ENCODE measurements at regions not wholly inside any gene's neighbourhood (a gene's known extent, or its start where the extent isn't known, plus 50 kb on each side); places are given as distances from the start of the nearest gene placed in this dataset.

DNA sequence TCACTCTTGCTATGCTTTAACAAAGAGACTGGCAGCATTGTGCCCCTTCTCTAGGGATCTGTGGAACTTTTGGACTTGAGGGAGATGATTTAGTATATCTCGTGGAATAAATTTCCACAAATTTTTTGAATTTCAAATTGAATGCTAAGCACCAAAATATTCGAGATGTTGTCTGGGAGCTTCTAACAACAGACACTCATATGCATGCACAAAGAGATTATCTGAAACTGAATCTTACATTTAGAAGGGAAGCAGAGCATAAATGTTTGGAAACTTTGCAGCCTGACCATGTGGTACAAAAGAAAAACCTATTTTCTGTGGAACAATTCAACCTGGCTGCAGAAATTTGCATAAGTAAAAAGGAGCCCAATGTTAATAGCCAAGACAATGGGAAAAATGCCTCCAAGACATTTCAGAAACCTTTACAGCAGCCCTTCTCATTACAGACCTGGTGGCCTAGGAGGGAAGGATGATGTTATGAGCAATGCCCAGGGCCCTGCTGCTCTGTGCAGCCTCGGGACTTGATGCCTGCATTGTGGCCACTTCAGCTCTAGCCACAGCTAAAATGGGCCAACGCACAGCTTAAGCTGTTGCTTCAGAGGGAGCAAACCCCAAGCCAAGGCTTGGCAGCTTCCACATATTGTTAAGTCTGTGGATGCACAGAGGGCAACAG is 285.8 kb upstream of the FAM174A start:
- TF ChIP-seq JUN (CRISPR knock-in tag; IDR thresholded peaks at IDR 0.05) (no peak), NFE2L1 (CRISPR knock-in tag; IDR thresholded peaks at IDR 0.05) (no peak), FOXJ3 (CRISPR knock-in tag; IDR thresholded peaks at IDR 0.05; ENCODE audit: borderline replicate concordance) (no peak), CBFB (CRISPR knock-in tag; IDR thresholded peaks at IDR 0.05; ENCODE audit: low read depth) (no peak), ZBTB21 (CRISPR knock-in tag; IDR thresholded peaks at IDR 0.05; ENCODE audit: borderline replicate concordance) (no peak), ZNF396 (CRISPR knock-in tag; IDR thresholded peaks at IDR 0.05; ENCODE audit: borderline replicate concordance) (no peak), NR3C1 (CRISPR knock-in tag; conservative IDR thresholded peaks at IDR 0.05; ENCODE audit: low read depth) (no peak), ZNF121 (CRISPR knock-in tag; IDR thresholded peaks at IDR 0.05) (no peak)
- TF ChIP-seq, protein P1, sequence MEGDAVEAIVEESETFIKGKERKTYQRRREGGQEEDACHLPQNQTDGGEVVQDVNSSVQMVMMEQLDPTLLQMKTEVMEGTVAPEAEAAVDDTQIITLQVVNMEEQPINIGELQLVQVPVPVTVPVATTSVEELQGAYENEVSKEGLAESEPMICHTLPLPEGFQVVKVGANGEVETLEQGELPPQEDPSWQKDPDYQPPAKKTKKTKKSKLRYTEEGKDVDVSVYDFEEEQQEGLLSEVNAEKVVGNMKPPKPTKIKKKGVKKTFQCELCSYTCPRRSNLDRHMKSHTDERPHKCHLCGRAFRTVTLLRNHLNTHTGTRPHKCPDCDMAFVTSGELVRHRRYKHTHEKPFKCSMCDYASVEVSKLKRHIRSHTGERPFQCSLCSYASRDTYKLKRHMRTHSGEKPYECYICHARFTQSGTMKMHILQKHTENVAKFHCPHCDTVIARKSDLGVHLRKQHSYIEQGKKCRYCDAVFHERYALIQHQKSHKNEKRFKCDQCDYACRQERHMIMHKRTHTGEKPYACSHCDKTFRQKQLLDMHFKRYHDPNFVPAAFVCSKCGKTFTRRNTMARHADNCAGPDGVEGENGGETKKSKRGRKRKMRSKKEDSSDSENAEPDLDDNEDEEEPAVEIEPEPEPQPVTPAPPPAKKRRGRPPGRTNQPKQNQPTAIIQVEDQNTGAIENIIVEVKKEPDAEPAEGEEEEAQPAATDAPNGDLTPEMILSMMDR (IDR thresholded peaks at IDR 0.05), result no peak
- TF ChIP-seq, protein P2, sequence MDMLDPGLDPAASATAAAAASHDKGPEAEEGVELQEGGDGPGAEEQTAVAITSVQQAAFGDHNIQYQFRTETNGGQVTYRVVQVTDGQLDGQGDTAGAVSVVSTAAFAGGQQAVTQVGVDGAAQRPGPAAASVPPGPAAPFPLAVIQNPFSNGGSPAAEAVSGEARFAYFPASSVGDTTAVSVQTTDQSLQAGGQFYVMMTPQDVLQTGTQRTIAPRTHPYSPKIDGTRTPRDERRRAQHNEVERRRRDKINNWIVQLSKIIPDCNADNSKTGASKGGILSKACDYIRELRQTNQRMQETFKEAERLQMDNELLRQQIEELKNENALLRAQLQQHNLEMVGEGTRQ (CRISPR knock-in tag; IDR thresholded peaks at IDR 0.05), result no peak
- TF ChIP-seq, protein P3, sequence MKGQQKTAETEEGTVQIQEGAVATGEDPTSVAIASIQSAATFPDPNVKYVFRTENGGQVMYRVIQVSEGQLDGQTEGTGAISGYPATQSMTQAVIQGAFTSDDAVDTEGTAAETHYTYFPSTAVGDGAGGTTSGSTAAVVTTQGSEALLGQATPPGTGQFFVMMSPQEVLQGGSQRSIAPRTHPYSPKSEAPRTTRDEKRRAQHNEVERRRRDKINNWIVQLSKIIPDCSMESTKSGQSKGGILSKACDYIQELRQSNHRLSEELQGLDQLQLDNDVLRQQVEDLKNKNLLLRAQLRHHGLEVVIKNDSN (CRISPR knock-in tag; IDR thresholded peaks at IDR 0.05), result no peak
- TF ChIP-seq, protein P4, sequence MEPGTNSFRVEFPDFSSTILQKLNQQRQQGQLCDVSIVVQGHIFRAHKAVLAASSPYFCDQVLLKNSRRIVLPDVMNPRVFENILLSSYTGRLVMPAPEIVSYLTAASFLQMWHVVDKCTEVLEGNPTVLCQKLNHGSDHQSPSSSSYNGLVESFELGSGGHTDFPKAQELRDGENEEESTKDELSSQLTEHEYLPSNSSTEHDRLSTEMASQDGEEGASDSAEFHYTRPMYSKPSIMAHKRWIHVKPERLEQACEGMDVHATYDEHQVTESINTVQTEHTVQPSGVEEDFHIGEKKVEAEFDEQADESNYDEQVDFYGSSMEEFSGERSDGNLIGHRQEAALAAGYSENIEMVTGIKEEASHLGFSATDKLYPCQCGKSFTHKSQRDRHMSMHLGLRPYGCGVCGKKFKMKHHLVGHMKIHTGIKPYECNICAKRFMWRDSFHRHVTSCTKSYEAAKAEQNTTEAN (CRISPR knock-in tag; IDR thresholded peaks at IDR 0.05), result no peak
- TF ChIP-seq, protein P5, sequence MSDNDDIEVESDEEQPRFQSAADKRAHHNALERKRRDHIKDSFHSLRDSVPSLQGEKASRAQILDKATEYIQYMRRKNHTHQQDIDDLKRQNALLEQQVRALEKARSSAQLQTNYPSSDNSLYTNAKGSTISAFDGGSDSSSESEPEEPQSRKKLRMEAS (CRISPR knock-in tag; IDR thresholded peaks at IDR 0.05), result no peak

Data from WTC11 (cell line).